Endothelial cell of umbilical vein (primary cell): ENCODE measurements at regions not wholly inside any gene's neighbourhood (a gene's known extent, or its start where the extent isn't known, plus 50 kb on each side); places are given as distances from the start of the nearest gene placed in this dataset.

Experiments
- POLR2A ChIP-seq: IDR thresholded peaks from 2 replicates; pipeline ENCODE4 v1.6.1; 2012; ENCODE audit warnings: low read depth, mild to moderate bottlenecking, control low read depth, low read length
- TF ChIP-seq, protein P1 (sequence below), 2 donors: IDR thresholded peaks; 1 replicate in 1 of 2; 2 replicates in 1 of 2; pipeline ENCODE4 v1.5.1; 2011; ENCODE audit warnings: low read length in 2 of 2, mild to moderate bottlenecking in 2 of 2, moderate library complexity in 2 of 2, control low read depth in 1 of 2, inconsistent platforms in 1 of 2, low read depth in 1 of 2; ENCODE audit not compliant: insufficient read depth in 1 of 2; ENCODE audit errors: extremely low read depth in 1 of 2

- no peak for TF ChIP-seq POLR2A
- TF ChIP-seq, protein P1, sequence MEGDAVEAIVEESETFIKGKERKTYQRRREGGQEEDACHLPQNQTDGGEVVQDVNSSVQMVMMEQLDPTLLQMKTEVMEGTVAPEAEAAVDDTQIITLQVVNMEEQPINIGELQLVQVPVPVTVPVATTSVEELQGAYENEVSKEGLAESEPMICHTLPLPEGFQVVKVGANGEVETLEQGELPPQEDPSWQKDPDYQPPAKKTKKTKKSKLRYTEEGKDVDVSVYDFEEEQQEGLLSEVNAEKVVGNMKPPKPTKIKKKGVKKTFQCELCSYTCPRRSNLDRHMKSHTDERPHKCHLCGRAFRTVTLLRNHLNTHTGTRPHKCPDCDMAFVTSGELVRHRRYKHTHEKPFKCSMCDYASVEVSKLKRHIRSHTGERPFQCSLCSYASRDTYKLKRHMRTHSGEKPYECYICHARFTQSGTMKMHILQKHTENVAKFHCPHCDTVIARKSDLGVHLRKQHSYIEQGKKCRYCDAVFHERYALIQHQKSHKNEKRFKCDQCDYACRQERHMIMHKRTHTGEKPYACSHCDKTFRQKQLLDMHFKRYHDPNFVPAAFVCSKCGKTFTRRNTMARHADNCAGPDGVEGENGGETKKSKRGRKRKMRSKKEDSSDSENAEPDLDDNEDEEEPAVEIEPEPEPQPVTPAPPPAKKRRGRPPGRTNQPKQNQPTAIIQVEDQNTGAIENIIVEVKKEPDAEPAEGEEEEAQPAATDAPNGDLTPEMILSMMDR (IDR thresholded peaks at IDR 0.05; ENCODE audit: extremely low read depth in 1 of 2, insufficient read depth in 1 of 2, low read depth in 1 of 2, low read length in 2 of 2), result no peak
Measured at GRCh38 chr12:111209811-111210210, 159.1 kb downstream of the PHETA1 start.
